Activated effector memory CD4-positive, alpha-beta T cell treated with anti-CD3 and anti-CD28 coated beads, Interleukin-2, amount 50 U/mL, for 16 hours (primary cell): ENCODE measurements at regions not wholly inside any gene's neighbourhood (a gene's known extent, or its start where the extent isn't known, plus 50 kb on each side); places are given as distances from the start of the nearest gene placed in this dataset.
A peak's percentile ranks its signal among the peaks of the same experiment; 100 is the strongest.
"Not testable (repeated sequence)": the region's sequence is repeated elsewhere in the genome, so short reads cannot be mapped to it uniquely, and the experiment has no call there.

Source experiments
- DNase-seq: peaks from one replicate; pipeline ENCODE4 v3.0.0-alpha.2; 2020

DNA sequence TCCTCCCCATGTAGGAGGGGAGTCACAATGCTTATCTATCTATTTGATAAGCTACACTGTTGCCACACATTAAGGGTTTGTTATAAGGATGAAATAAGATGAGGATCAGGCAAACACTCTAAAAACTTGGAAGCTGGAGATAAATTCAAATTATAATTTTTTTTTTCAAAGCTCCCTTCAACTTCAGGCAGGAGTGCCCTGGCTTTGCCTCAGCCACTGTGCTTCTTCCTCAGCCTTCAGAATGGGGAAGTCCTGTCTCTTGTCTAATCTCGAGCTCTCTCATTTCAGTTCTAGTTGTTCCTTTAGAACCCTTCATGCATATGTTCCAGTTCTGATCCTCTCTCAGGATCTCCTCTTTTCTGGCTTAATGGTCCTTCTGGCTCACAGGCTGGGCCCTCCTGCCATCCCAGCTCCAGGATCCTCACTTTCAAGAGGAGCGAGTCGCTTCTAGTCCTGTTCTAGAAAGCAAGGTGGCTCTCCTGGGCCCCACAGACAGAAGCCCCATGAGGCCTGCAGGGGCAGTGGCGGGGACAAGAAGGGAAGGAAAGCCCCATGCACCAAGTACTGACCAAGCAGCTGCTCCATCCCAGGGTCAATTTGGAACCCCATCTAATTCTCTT lies 164.3 kb downstream of the VEGFA start:
- peak; percentile 25 for DNase-seq

DNA sequence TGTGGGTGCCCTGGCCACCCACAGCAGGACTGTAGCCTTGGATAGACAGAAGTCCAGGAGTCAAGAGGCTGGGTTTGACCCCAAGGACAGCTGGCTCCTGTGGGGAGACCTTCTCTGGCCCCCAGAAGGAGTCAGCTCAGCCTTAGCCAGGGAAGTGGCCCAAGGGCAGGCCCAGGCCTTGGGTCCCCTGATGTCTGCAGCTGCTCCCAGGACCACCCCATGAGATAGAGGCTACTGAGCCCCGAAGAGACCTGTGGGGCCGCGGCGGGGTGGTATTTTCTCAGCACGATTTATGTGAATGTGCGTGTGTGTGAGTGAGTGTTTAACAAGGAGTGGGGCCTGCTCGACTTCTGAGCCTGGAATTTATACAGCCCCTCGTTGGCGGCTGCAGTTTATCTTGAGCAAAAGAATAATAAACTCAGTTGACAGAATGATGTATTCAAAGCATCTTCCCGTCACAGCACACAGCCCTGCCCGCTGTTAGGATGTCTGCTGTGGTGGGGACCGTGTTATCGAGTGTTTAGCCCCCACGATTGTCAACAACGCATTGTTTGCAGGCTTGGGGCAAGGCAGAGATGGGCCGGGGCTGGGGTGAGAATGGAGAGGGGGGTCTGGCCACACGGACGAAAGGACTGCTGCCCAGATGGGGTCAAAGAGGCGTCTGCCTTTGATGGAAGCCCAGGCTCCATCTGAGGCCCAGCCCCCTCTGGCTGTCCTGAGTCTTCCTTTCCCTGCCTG lies 163.3 kb downstream of the VEGFA start:
- DNase-seq, result peak; percentile 41

DNA sequence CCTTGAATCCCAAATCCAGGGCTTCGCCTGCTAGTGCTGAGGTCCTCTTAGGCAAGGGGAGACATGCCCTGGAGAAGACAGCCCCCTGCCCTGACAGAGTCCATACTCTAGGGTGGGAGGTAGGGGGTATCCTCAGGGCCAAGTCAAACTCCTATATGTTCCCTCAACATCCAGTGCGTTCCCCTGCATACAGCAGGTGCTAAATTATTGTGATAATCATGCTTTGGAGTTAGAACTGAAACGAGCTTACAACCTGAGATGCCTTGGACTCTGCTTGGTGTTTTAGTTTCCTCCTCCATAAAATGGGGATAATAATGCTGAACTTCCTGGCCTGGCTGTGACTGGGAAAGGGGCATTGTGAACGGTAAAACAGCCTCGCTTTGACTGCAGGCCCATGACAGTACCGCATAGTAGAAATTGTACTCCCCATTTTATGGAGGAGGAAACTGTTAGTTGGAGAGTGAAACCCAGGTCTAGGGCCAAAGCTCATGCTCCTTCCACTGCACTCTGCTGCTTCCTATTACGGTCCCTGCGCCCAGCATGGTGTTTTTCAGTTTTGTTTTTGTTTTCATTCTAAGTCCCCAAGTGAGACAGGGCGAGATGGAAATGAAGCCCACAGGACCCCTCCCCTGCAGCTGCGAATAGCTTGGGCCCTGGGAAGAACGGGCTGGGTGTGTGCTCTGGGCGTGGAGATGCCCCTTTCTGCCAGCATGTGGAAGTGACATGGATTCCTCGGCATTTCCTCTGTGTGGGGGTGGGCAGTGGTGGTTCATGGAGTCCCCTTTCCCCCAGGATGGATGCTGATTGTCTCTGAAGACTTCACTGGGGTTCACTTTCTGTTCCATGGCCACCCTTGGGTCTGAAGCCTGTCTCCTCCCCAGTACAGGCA lies 162.5 kb downstream of the VEGFA start:
- DNase-seq, result peak; percentile 30

DNA sequence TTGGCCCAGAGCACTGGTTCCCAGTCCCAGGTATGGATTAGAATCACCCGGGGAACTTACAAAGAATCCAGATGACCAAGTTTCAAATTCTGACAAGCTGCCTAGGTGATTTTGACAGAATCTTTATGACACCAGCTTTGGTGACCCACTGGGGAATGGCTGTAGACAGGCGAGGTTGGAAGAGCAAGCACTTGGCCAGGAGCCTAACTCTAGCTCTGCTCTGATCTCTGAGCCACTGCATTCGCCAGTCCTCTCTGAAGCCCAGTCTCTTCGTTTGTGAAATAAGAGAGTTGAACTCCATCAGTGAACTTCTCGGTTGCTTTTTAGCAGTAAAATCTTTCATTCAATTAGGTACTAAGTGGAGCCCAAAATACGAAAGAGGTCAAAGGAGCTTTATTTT lies 161.2 kb downstream of the VEGFA start:
- no peak for DNase-seq

DNA sequence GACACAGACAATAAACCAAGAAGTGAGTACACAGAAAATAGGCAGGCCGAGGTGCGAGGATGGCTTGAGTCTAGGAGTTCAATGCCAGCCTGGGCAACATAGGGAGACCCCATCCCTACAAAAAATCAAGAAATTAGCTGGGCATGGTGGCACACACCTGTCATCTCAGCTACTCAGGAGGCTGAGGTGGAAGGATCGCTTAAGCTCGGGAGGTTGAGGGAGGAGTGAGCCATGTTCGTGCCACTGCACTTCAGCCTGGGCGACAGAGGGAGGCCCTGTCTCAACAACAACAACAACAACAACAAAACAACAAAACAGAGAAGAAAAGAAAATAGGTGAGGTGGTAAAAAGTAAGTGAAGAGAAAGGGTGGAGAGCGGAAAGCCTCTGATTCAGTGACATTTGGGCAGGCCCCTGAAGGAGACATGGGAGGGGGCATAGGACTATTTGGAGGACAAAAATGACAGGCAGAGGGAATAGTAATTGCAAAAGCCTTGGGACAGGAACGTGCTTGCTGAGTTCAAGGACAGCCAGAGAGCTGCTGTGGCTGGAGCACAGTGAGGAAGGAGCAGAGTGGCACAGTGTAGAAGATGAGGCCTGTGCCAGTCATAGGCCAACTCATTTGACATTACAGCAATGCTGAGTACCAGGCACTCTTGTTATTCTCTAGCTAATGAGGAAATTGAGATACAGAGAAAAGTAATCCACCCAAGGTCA lies 160.6 kb downstream of the VEGFA start:
- no peak for DNase-seq

DNA sequence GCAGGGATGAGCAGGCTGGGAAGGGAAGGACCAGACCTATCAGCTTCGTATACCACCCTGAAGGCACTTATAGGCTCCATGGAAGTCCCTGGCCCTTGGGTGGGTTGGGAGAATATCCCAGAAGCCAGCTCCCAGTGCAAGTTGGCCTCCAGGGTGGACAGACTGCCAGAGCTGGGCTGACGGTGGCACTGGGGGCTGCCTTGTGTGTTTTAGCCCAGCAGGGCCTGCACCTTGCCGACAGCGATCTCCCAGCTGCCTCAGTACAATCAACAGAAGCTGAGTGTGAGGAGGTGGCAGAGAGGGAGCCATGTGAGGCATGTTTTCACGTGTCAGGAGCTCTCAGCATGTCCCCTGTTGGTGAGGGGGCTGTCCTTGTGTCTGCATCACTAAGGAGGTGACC lies 159.5 kb downstream of the VEGFA start:
- no peak for DNase-seq

DNA sequence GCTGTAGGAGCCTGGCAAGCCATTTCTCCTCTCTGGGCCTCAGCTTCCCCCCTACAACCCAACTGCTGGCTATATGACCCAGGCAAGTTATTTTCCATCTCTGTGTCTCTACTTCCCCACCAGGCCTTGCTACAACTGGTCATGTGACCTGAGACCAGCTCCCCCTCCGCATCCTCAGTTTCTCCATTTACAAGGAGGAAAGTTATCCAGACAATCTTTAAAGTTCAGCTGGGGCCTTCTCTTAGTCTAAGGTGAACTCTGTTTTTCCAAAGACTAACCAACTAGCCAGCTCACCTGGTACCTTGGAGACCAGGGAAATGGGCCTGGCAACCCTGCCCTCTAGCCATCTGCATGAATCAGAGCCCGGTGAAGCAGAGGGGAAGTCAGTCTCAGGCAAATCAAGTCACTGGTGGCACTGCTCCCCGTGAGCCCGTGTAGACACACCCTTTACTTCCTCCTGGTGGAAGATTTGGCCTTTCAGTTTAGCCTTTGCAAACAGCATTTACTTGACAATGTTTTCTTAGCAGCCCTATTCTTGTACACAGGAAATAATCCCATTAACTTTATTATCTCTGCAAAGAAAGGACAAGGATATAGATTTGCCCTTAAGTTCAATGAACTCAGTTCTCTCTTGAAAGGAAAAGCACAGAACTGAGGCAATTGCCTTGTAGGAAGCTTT lies 157.7 kb downstream of the VEGFA start:
- no peak for DNase-seq

DNA sequence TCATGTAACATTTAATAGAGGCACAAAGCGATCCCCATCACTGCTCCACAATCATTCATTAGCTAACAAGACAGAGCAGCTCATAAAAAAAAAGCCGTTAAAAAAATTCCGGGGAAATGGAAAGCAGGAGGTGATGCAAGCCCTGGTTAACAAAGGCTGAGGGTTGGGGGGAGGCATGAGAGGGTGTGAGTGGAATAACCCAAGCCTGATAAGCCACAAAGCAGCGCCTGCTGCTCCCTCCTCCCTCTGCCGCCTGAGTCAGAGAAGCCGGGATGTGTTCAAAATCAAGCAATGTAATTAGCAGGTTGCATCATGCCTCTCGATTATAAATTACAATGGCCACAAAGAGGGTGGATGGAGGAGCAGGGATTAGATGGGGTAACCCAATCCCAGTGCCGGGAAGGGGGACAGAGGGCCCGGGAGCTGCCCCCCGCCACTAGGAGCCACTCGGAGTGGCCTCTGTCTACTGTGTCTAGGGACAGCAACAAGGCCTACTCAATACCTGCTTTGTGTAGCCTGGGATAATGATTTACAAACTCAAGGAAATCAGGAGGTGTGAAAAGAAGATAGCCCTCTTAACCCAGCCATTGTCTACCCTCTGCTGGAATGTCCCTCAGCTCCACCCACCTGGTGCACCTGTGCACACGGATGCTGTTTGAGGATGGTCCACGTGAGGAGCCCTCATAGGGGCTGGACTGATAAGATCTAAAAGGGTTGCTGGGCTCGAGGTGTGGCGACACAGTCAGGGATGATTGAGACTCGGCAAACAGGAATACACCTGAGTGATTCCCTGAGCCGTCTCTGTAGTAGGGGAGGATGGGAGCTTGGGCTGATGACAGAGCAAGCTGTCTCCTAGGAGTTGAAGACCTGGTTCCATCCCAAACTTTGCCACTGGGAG lies 156.9 kb downstream of the VEGFA start:
- DNase-seq, result no peak

DNA sequence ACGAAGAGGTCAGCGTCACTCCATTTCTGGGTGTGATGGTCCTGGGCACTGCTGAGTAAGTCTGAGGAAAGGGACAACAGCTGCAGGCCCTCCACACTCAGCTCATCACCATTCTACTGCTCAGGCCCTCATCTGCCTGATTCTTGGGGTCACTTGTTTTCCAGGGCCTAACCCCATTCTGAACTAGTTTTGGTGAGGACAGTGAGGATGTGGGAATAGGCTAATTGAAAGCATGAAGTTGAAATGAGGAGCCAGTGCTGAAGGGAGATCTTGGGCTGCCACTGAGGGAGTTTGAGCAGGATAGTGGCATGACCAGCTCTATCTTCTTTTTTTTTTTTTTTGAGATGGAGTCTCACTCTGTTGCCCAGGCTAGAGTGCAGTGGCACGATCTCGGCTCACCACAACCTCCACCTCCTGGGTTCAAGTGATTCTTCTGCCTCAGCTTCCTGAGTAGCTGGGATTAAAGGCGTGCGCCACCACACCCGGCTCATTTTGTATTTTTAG lies 155.7 kb downstream of the VEGFA start:
- not testable (repeated sequence) for DNase-seq

DNA sequence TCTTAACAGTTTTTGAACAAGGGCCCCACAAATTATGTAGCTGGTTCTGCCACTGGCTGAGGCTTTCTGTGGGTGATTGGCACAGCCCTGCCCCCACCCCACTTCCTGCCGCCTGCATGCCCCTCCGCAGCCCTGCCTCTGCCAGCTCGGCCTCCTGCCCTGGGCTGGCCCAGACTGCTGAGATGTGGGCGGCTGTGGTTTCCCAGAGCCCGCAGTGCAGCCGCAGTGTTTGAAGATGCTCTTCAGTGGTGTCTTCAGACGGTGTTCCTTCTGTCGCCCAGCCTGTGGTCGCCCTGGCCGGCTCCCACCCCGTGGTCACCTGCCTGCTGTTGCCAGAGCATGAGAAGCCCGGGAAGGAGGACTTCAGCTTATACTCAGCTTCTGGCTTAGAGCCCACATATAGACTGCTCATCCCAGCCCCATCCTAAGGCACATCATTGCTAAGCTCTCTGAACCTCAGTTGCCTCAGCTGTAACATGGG lies 154.3 kb downstream of the VEGFA start:
- DNase-seq, result peak; percentile 78

DNA sequence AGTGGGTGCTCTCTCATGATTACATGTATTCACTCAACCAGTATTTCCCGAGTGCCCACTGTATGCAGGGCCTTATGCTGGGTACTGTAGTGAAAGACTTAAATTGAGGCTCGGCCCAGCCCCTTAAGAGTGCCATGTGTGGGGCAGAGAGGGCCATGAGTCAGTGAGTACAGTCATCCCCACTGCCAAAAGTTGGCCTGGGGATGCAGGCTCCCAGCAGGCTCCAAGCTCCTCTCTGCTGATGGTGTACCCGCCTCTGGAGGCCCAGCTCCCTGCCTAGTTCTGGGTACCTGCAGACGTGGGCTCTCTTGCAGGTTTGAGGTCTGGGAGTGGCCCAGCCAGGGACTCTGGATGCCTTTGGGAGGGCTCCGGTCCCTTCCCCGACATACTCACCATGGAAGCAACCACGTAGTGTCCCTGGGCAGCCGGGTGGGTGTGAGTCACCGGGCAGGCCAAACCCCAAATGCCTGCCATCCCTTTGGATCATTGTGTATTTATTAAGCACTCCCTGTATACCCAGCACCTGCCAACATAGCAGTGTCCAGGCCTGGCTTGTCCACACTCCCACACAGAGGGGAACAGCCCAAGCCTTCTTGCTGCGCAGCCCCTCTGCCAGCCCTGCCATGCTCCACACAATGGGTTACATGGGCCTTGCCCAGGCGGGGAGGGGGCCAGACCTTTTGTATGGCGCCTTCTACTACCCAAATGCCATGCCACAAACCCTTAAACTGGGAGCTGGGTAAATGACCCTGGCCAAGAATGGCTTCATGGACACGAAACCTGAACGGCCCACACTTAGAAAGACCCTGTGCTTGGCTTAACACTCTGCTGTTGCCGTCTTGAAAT lies 153.6 kb downstream of the VEGFA start:
- DNase-seq, result no peak

DNA sequence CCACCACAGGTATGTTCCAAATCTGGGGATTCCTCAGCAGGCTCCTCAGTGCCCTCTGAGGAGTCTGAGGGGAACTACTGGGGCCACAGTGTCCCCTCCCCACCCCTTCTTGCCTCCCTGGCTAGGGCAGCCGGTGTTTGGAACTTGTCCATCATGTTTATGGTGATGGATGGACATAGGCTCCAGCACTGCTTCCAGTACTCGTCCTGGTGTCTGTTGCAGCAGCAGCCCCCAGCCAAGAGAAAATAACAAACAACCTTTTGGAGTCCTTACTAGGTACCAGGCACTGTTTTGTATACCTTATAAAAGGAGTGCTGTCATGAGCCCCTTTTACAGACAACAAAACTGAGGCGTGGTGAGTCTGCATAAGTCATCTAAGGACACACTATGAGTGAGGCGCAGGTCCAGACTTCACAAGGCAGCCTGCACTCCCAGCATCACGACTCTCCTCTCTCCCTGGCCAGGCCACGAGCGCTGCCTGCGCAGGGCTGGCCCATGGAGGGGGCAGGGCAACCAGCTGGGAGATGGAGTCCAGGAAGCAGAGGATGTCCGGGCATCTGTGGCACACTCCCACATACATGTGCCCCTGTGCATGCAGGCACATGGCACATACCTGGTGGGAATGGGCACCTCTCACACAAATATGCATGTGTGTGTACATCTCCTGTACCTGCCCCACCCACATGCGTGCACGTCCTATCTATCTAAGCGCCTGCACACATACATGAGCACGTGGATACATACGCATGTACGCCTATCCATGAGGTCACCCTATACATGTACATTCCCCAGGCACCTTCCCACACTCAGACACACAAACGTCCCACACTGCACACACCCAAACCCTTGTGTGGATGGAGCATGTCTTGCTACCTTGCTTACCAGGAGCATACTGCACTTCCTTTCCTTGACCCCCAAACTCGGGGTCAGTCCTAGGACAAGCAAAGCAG lies 152.7 kb downstream of the VEGFA start:
- DNase-seq, result no peak

DNA sequence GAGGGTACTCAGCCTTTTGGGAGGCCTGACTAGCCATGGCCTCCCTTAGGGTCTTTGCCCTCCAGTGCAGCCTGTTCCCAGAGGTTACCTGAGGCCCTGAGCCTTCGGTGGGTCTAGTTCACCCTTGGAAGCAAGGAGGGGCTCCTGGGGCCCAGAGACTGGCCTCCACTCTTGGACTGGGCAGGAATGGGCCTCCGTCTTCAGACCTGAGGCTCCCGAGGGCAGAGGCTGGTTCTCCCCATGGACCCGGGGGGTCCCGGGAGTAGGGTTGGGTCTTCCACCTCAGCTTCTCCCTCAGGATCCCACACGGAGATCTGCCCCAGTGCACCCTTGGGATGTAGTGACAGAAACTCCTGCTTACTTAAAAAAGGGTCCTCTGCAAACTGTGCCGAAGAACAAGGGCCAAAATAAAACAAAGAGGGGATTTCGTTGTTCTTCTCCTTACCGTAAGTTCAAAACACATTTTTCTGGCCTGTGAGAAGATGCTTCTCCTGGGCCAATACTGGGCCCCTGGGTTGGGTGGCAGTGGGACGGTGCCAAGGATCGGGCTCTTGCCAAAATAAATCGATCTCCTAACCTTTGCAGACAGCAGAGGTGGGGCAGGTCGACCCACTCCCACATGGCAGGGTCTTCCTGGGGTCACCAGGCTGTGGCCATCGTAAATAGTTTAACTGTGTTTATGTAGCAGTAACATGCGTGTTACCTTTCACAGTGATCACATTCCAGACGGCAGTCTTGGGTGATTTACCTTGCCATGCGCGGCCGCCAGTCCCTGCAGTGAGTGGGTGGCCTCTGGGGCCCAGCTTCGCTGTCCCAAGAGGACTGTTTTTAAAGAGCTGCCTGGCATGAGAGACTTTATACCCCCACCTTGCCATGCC lies 151.8 kb downstream of the VEGFA start:
- DNase-seq, result no peak

DNA sequence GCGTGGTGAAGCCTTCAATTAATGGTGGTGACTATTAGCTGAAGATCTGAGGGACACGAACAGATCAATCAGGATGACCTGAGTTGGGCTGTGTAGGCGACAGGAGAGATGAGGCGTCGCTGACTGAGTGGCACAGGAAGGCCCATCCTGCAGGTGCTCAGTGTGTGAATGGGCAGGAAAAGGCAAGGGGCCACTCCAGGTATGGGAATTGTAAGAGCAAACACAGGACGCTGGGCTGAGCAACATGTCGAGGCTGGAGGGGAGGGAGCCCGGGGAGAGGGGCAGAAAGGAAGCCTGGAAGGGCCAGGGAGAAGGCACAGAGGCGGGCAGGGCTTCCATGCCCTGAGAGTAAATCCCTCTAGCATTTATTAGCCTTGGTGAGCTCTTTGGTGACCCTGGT lies 151.0 kb downstream of the VEGFA start:
- no peak for DNase-seq

DNA sequence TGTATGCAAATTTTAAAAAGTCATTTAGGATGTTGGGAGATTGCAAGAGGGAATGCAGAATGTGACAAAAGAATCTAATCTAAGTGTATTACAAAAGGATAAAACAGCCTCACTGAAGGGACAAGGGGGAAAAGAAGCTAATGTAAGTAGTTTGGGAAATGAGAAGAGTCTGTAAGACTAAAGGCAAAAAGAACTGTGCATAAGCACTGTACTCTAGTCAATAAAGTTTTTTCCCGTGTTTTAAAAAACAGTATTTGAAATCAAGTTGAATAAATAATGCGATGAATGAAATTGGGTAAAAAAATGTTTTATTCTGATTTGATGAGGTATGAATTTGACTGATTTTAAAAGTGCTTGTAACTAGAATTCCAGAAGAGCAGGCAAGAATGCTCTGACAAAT lies 149.8 kb downstream of the VEGFA start:
- no peak for DNase-seq

DNA sequence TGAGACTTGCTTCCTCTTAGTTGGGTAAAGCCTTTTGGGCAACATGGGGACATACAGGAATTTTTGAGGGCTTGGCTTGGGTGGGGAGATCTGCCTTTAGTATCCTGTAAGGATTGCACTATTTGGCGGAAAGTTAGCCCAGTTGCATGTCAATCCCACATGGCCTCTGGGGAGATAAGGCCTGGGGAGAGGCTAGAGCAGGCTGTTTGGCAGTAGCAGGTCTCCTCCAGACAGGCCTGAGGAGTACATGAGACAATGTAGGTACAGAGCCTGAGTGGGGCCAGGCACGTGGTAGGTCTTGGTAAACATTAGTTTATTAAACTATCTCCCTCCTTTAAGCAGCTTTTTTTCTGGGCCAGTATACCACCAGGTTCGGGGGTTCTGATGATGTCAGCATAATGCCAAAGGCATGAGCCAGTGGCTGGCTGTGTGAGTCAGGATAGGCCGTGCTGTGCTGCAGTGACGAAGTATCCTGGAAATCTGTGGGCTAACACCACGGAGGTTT lies 147.9 kb downstream of the VEGFA start:
- no peak for DNase-seq
